ENCODE measurements at regions not wholly inside any gene's neighbourhood (a gene's known extent, or its start where the extent isn't known, plus 50 kb on each side); places are given as distances from the start of the nearest gene placed in this dataset.

DNA sequence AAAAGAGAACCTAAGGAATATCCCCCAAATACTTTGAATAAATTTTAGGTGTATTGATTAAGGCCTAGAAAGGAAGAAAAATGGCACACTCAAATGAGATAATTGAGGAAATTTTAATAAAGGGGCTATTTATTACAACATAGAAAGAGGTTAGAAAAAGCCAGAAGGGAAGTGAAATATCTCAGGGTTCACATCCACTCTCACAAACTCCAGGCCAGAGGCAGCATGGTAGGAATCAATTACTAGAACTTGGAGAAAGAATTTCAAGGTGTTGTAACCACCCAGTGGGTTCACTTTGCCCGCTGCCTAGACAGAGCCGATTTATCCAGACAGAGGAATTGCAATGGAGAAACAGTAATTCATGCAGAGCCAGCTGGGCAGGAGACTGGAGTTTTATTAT is 617.5 kb upstream of the ACVR2A start:
- Histone ChIP-seq H3K27ac (replicated peaks) (no peak overlapping the region), H3K27me3 (ENCODE audit: insufficient read depth, poor library complexity, severe bottlenecking) (no peaks in the 10 kb centered on the region), H3K4me3 (replicated peaks; ENCODE audit: insufficient read depth, low read length) (no peak overlapping the region)
- no peak for DNase-seq (ENCODE audit: low read depth in 1 of 2, low spot score in 1 of 2)
- TF ChIP-seq GABPA (IDR thresholded peaks at IDR 0.05; ENCODE audit: low read depth) (no peak), REST (IDR thresholded peaks at IDR 0.05; ENCODE audit: insufficient replicate concordance, low read depth) (no peak), SPI1 (IDR thresholded peaks at IDR 0.05; ENCODE audit: borderline replicate concordance, low read depth) (no peak), POLR2AphosphoS5 (IDR thresholded peaks at IDR 0.05; ENCODE audit: low read depth) (no peak)
- TF ChIP-seq, protein P1, sequence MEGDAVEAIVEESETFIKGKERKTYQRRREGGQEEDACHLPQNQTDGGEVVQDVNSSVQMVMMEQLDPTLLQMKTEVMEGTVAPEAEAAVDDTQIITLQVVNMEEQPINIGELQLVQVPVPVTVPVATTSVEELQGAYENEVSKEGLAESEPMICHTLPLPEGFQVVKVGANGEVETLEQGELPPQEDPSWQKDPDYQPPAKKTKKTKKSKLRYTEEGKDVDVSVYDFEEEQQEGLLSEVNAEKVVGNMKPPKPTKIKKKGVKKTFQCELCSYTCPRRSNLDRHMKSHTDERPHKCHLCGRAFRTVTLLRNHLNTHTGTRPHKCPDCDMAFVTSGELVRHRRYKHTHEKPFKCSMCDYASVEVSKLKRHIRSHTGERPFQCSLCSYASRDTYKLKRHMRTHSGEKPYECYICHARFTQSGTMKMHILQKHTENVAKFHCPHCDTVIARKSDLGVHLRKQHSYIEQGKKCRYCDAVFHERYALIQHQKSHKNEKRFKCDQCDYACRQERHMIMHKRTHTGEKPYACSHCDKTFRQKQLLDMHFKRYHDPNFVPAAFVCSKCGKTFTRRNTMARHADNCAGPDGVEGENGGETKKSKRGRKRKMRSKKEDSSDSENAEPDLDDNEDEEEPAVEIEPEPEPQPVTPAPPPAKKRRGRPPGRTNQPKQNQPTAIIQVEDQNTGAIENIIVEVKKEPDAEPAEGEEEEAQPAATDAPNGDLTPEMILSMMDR (IDR thresholded peaks at IDR 0.05; ENCODE audit: insufficient read depth, low read length): no peak

GRCh38 chr2:147224070-147224469 is 620.8 kb upstream of the ACVR2A start:
- DNase-seq (ENCODE audit: low read depth in 1 of 2, low spot score in 1 of 2): no peak
- no peak overlapping the region for H3K4me3 ChIP-seq (replicated peaks; ENCODE audit: insufficient read depth, low read length)

GRCh38 chr2:147223553-147224060 is 621.2 kb upstream of the ACVR2A start:
- Histone ChIP-seq H3K27ac (replicated peaks) (no peak overlapping the region), H3K4me3 (replicated peaks; ENCODE audit: insufficient read depth, low read length) (no peak overlapping the region), H3K27me3 (ENCODE audit: insufficient read depth, poor library complexity, severe bottlenecking) (no peaks in the 10 kb centered on the region)
- no peak for DNase-seq (ENCODE audit: low read depth in 1 of 2, low spot score in 1 of 2)
- no peak for TF ChIP-seq SPI1 (IDR thresholded peaks at IDR 0.05; ENCODE audit: borderline replicate concordance, low read depth)
- no peak for TF ChIP-seq POLR2AphosphoS5 (IDR thresholded peaks at IDR 0.05; ENCODE audit: low read depth)

More at GRCh38 chr2:147224070-147224469, 620.8 kb upstream of the ACVR2A start:
- no peaks in the 10 kb centered on the region for H3K27me3 ChIP-seq (ENCODE audit: insufficient read depth, poor library complexity, severe bottlenecking)
- no peak overlapping the region for H3K27ac ChIP-seq (replicated peaks)
- TF ChIP-seq REST (IDR thresholded peaks at IDR 0.05; ENCODE audit: insufficient replicate concordance, low read depth) (no peak), SPI1 (IDR thresholded peaks at IDR 0.05; ENCODE audit: borderline replicate concordance, low read depth) (no peak), POLR2AphosphoS5 (IDR thresholded peaks at IDR 0.05; ENCODE audit: low read depth) (no peak), GABPA (IDR thresholded peaks at IDR 0.05; ENCODE audit: low read depth) (no peak)
- TF ChIP-seq, protein P1 (IDR thresholded peaks at IDR 0.05; ENCODE audit: insufficient read depth, low read length): no peak

- no peak for DNase-seq (ENCODE audit: low read depth in 1 of 2, low spot score in 1 of 2)
- Histone ChIP-seq H3K27ac (replicated peaks) (no peak overlapping the region), H3K27me3 (ENCODE audit: insufficient read depth, poor library complexity, severe bottlenecking) (no peaks in the 10 kb centered on the region), H3K4me3 (replicated peaks; ENCODE audit: insufficient read depth, low read length) (no peak overlapping the region)
- TF ChIP-seq REST (IDR thresholded peaks at IDR 0.05; ENCODE audit: insufficient replicate concordance, low read depth): no peak
- TF ChIP-seq, protein P1 (IDR thresholded peaks at IDR 0.05; ENCODE audit: insufficient read depth, low read length): no peak
- no peak for TF ChIP-seq POLR2AphosphoS5 (IDR thresholded peaks at IDR 0.05; ENCODE audit: low read depth)
- no peak for TF ChIP-seq GABPA (IDR thresholded peaks at IDR 0.05; ENCODE audit: low read depth)
- no peak for TF ChIP-seq SPI1 (IDR thresholded peaks at IDR 0.05; ENCODE audit: borderline replicate concordance, low read depth)
Measured at GRCh38 chr2:147223119-147223518, 621.7 kb upstream of the ACVR2A start.

All from HL-60 (cell line).